IgD-negative memory B cell (primary cell): ENCODE measurements at regions not wholly inside any gene's neighbourhood (a gene's known extent, or its start where the extent isn't known, plus 50 kb on each side); places are given as distances from the start of the nearest gene placed in this dataset.

Experiments used
- H3K27ac Mint-ChIP-seq, 3 donors: one replicate each; pipeline ENCODE4 v1.8.0; 2020 to 2022; ENCODE audit warnings: mild to moderate bottlenecking in 3 of 3, mixed read lengths in 3 of 3, moderate library complexity in 1 of 3
- H3K27me3 Mint-ChIP-seq: one replicate; pipeline ENCODE4 v1.8.0; 2021; ENCODE audit warnings: mixed read lengths
- H3K36me3 Mint-ChIP-seq: one replicate; pipeline ENCODE4 v1.8.0; 2020; ENCODE audit warnings: mild to moderate bottlenecking, mixed read lengths
- H3K4me1 Mint-ChIP-seq, 3 donors: one replicate each; pipeline ENCODE4 v1.8.0; 2020 to 2022; ENCODE audit warnings: mixed read lengths in 3 of 3, mild to moderate bottlenecking in 1 of 3
- H3K4me3 Mint-ChIP-seq, 4 donors: one replicate each; pipeline ENCODE4 v1.8.0; 2020 to 2022; ENCODE audit warnings: mild to moderate bottlenecking in 4 of 4, mixed read lengths in 4 of 4, moderate library complexity in 3 of 4
- H3K9me3 Mint-ChIP-seq, 3 donors: one replicate each; pipeline ENCODE4 v1.8.0; 2020 to 2021; ENCODE audit warnings: mixed read lengths in 3 of 3, mild to moderate bottlenecking in 1 of 3

DNA sequence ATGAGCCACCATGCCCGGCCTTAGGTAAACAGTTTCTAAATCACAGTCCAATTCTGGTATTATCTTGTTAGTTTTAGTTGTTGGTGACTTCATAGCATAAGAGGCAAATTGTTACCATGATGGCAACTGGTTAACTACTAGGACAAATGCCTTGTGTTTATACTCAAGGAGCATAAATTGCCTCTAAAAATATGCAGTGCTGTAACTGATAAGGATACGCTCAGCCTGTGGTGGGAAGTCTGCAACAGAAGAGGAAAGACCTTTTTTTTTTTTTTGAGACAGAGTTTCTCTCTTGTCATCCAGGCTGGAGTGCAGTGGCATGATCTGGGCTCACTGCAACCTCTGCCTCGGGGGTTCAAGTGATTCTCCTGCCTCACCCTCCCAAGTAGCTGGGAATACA is 311.9 kb upstream of the ARGLU1 start:
- Mint-ChIP-seq H3K27ac (no peak overlapping the region), H3K36me3 (no peaks in the 10 kb centered on the region), H3K27me3 (no peaks in the 10 kb centered on the region), H3K4me1 (no peaks in the 10 kb centered on the region), H3K9me3 (peaks cover 0 to 7% (median 1%) of the 10 kb centered on the region in 3 donors), H3K4me3 (no peak overlapping the region)

DNA sequence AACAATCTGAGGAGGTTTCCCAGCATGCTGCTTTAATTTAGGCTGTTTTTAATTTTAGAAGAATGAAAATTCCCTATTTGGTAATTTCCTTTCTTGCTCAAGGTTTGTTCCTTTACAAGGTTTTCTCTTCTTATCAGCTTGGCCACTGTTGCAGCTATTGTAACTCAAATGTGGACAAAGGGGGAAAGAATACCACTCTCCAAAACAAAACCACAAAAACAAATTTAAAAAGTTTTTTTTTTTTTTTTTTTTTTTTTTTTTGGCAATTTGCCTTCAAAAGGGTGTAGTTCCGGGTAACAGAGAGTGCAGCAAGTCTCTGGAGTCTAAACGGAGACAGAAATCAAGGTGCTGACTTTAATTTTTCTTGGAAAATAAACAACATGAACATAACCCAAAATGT is 306.4 kb upstream of the ARGLU1 start:
- Mint-ChIP-seq H3K27ac (no peak overlapping the region), H3K36me3 (no peaks in the 10 kb centered on the region), H3K4me1 (peaks cover 0 to 2% (median 0%) of the 10 kb centered on the region in 3 donors), H3K27me3 (no peaks in the 10 kb centered on the region), H3K4me3 (no peak overlapping the region), H3K9me3 (peaks cover 0 to 5% (median 1%) of the 10 kb centered on the region in 3 donors)

DNA sequence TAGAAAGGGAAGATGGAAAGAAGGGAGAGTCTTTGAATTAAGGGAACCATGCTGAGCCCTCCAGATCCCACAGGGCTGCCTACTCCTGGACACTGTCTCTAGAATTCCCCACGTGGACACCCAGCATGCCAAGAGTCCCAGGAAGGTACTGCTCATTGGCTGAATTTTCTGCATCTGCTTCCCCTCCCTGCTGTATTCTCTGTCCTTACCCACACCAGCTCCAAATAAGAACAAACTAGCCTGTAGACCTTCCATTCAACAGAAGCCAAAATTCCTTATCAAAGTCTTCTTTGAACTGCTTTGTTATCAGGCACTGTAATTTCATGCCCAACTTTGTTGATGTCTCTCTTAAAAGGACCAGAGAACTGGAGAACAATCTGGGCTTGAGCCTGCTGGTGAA is 305.9 kb upstream of the ARGLU1 start:
- no peak overlapping the region for H3K4me3 Mint-ChIP-seq
- peaks cover 0 to 2% (median 0%) of the 10 kb centered on the region in 3 donors for H3K4me1 Mint-ChIP-seq
- H3K27ac Mint-ChIP-seq: no peak overlapping the region
- no peaks in the 10 kb centered on the region for H3K36me3 Mint-ChIP-seq
- H3K9me3 Mint-ChIP-seq: peaks cover 0 to 5% (median 1%) of the 10 kb centered on the region in 3 donors
- H3K27me3 Mint-ChIP-seq: no peaks in the 10 kb centered on the region

DNA sequence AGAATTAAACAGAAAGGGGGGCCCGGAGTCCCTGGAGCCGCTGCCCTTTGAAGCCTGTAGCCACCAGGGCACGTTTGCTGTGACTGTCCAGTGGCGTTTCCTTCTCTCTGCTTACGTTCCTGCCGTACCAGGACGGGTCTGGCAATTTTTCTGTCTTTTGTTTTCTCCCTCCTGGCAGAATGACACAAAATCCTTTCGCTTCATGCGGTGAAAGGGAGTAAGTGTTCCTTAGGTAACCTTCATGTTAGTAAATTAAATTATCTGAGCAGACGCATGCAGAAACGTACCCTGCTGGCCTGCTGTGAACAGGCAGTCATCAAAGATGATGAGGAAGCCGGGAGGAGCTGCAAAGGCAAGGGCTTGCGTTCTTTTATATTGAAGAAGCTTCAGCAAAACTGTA is 299.3 kb upstream of the ARGLU1 start:
- H3K27ac Mint-ChIP-seq: no peak overlapping the region
- no peaks in the 10 kb centered on the region for H3K27me3 Mint-ChIP-seq
- no peaks in the 10 kb centered on the region for H3K4me1 Mint-ChIP-seq
- H3K9me3 Mint-ChIP-seq: no peaks in the 10 kb centered on the region
- no peak overlapping the region for H3K4me3 Mint-ChIP-seq
- no peaks in the 10 kb centered on the region for H3K36me3 Mint-ChIP-seq

DNA sequence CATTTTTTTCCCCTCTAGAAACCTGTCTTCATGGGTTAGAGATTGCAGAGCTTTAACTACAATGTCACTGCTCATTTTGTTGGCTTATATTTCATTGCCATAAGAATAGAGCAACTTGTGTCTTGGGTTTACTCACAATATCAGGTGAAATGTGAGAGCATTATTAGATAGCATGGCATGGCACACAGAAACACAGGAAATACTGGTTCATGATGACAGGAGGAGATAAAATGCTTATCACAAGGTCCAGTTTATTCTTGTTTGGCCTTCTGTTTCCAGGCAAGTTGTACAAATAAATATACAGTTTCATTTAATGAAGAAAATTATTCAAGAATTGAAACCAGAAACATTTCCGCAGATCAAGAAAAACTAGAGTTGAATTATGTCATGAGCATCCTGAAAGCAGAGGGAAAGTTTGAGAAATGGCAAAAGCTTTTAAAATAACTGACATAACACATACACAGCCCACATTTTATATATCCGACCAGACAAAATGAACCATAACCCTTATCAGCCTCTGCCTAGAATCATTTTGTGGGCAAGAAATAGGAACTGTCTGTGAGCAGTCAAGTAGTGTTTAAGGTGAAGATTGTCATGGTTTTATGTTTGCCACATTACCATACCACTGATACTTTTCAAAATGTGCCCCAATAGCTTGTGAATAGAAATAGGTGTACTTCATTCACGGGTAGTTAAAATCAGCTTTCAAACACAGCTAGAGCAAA is 297.9 kb upstream of the ARGLU1 start:
- Mint-ChIP-seq H3K4me3 (no peak overlapping the region), H3K9me3 (no peaks in the 10 kb centered on the region), H3K27ac (no peak overlapping the region), H3K4me1 (no peaks in the 10 kb centered on the region), H3K36me3 (no peaks in the 10 kb centered on the region), H3K27me3 (no peaks in the 10 kb centered on the region)

DNA sequence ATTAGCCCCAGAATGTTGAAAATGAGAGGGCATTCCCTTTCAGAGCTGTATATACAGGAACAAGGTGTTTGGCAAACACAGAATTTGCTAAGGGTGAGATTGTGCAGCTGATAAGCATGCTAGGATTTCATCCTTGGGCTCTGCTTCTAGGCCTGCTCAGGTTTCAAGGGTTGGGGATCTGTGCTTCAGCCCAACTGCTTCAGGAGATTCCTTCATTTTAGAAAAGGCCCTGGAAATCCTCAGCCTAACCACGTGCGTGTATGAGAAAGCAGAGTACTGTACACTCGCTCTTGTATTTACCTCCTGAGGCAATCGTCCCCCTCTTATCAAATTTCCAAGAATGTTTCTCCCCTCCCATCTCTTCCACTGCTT is 291.6 kb upstream of the ARGLU1 start:
- Mint-ChIP-seq H3K9me3 (peaks cover 2 to 4% (median 3%) of the 10 kb centered on the region in 3 donors), H3K4me1 (peaks cover 0 to 2% (median 0%) of the 10 kb centered on the region in 3 donors), H3K27me3 (no peaks in the 10 kb centered on the region), H3K36me3 (no peaks in the 10 kb centered on the region), H3K4me3 (no peak overlapping the region), H3K27ac (no peak overlapping the region)

DNA sequence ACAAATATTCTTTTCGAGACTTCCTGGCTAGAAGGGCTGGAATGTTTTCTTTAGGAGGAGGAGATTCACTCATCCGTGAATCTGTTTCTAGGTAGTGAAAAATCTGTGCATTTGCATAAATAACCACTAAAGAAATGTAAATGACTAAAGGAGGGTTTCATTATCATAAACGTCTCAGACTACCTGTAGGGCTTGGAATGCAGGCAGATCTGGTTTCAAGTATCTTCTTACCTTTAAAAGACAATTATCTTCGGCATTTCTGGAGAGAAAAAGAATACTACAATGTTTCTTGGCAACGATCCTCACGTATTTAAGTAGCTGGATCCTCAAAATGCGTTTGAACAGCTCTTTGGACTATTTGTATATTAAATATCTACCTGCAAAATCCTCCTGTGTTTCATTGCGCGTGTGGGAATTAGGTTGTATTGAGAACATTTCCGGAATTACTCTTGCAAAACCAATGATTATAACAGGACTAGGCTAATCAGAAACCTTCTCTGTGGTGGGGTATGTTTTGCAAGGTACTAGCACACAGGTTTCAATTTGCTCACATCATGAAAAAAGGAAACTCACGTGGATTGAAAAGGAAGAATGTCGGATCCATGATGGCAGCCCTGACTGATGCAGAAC is 291.1 kb upstream of the ARGLU1 start:
- Mint-ChIP-seq H3K27me3 (peaks cover 2% of the 10 kb centered on the region), H3K36me3 (no peaks in the 10 kb centered on the region), H3K9me3 (peaks cover 2 to 4% (median 3%) of the 10 kb centered on the region in 3 donors), H3K27ac (no peak overlapping the region), H3K4me1 (peaks cover 0 to 2% (median 0%) of the 10 kb centered on the region in 3 donors), H3K4me3 (no peak overlapping the region)

DNA sequence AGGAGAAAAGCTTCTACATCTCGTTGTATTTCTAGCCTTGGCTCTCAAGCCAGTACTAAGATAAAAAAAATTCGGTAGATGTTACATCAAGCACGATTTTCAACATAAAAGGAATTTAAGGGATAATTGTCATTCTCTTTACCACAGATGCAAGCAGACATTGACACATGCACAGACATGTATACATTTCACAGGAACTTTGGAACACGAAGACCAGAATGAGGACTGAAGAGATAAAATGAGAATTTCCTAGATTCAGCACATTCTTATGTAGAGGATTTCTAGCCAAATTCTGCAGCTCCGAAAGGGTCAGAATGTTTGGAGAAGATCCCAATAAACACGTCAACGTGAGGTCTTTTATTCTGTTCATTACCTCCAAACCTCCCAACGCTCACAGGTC is 284.5 kb upstream of the ARGLU1 start:
- no peaks in the 10 kb centered on the region for H3K36me3 Mint-ChIP-seq
- no peaks in the 10 kb centered on the region for H3K4me1 Mint-ChIP-seq
- H3K9me3 Mint-ChIP-seq: peaks cover 3 to 8% (median 3%) of the 10 kb centered on the region in 3 donors
- H3K4me3 Mint-ChIP-seq: no peak overlapping the region
- H3K27ac Mint-ChIP-seq: no peak overlapping the region
- peaks cover 2% of the 10 kb centered on the region for H3K27me3 Mint-ChIP-seq

DNA sequence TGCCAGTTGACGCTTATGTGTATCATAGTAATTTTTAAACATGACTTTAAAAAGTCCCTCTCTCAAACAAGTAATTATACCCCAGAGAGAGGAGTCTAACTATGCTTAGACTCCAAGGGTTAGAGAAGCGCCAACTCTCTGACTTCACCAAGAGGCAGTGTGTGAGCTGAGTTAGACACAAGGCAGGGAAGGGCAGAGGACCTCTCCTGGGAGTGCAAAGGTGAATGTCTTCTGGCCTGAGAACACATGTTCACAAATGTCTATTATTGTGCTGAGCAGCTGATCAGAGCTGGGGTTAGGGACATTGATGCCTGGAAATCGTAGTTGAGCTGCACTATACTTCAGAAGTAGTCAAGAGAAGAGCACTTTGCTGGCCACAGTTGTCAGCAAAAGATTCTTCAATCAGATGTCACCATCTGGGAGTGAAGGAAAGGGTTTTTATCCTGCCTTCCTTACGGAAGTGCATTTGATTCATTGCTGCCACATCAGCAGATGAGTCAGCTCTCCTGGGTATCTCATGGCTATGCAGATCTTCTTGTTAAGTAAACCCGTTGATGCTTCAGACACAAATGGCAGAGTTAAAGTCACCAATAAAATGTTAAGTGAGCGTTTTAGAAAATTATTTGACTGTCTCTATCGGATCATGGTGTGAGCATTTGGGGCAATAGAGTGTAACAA is 283.2 kb upstream of the ARGLU1 start:
- peaks cover 1 to 8% (median 3%) of the 10 kb centered on the region in 3 donors for H3K9me3 Mint-ChIP-seq
- no peak overlapping the region for H3K4me3 Mint-ChIP-seq
- H3K4me1 Mint-ChIP-seq: no peaks in the 10 kb centered on the region
- peaks cover 2% of the 10 kb centered on the region for H3K27me3 Mint-ChIP-seq
- H3K36me3 Mint-ChIP-seq: no peaks in the 10 kb centered on the region
- H3K27ac Mint-ChIP-seq: no peak overlapping the region

DNA sequence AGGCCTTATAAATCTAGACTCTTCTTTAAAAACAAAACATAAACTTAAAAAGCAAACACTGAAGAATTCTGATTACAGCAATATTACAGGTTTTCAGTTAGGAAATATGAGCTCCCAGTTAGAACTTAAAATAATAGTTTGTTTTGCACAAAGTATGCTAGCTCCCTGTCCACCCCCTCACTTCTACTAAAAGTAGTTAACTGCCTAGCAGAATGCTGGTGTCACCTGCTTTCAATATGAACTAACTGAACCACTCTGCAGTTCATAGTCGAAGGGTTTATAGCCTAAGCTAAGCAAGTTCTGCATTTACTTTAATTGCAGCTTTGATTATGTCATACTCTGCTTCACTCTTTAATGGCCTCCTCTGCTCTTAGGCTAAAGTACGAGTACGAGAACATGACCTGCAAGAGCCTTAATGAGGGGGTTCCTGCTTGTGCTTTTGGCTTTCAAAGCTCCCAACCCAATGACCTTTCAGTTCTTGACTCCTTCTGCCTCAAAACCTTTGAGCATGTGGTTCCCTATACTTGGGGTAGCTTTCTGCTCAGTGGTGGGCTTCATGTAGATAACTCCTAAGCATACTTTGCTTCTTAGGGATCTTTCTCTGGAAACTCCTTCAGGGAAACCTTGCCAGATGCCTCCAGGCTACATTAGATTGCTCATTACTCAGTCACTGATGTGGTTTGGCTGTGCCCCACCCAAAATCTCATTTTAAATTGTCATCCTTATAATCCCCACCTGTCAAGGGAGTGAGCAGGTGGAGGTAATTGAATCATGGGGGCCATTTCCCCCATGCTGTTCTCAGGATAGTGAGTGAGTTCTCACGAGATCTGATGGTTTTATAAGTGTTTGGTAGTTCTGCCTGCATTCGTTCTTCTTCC is 278.9 kb upstream of the ARGLU1 start:
- no peaks in the 10 kb centered on the region for H3K36me3 Mint-ChIP-seq
- peaks cover 0 to 6% (median 0%) of the 10 kb centered on the region in 3 donors for H3K9me3 Mint-ChIP-seq
- H3K4me1 Mint-ChIP-seq: no peaks in the 10 kb centered on the region
- H3K27me3 Mint-ChIP-seq: no peaks in the 10 kb centered on the region
- no peak overlapping the region for H3K27ac Mint-ChIP-seq
- H3K4me3 Mint-ChIP-seq: no peak overlapping the region

DNA sequence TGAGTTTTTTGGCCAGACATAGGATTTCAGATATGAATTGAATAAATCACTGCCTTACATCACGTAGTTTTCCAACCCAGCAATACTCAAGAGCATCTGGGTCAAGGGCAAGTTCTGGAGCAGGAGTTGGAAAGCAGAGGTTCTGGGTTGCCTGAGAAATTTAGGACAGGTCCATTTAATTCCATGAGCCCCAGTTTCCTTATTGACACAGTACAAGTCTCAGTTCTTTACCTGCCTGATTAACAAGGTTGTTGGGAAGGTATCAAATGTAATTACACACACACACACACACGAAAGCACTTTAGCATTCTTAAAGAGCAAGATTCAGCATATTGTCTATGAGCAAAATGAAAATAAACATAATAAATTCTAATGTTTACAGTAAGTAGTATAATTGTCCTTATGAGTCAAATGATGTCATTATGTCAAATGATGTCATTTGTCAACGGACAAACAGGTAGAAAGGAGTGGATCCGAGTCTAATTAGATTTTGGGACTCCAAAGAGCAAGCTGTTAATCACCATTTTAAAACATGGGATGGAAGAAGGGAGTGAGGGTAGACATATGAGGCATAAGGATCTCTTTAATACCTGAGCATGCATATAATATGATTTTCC is 268.4 kb upstream of the ARGLU1 start:
- Mint-ChIP-seq H3K27me3 (peaks cover 1% of the 10 kb centered on the region), H3K36me3 (no peaks in the 10 kb centered on the region), H3K27ac (no peak overlapping the region), H3K4me3 (peak overlapping the region in 1 of 4 donors; percentile 8), H3K9me3 (peaks cover 0 to 6% (median 0%) of the 10 kb centered on the region in 3 donors), H3K4me1 (no peaks in the 10 kb centered on the region)

DNA sequence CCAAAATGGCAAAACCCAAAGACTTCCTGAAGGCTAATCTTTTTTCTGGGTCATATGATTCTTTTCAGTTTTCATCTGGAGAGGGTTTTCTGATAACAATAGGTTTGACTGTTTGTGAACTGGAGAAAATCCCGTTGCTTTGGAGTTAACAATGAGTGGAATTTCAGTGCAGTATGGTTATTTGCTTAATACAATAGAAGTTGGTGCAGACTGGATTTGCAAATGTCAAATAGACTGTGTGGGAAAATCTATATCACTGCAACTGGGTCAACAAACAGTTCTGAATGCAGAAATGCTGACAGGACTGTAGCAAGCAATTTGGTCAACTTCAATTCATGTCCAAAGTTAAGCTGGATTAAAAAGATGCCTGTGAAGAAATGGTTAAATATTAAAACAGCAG is 267.5 kb upstream of the ARGLU1 start:
- no peaks in the 10 kb centered on the region for H3K4me1 Mint-ChIP-seq
- peaks cover 0 to 8% (median 0%) of the 10 kb centered on the region in 3 donors for H3K9me3 Mint-ChIP-seq
- H3K27ac Mint-ChIP-seq: no peak overlapping the region
- no peak overlapping the region for H3K4me3 Mint-ChIP-seq
- H3K27me3 Mint-ChIP-seq: peaks cover 1% of the 10 kb centered on the region
- H3K36me3 Mint-ChIP-seq: no peaks in the 10 kb centered on the region

DNA sequence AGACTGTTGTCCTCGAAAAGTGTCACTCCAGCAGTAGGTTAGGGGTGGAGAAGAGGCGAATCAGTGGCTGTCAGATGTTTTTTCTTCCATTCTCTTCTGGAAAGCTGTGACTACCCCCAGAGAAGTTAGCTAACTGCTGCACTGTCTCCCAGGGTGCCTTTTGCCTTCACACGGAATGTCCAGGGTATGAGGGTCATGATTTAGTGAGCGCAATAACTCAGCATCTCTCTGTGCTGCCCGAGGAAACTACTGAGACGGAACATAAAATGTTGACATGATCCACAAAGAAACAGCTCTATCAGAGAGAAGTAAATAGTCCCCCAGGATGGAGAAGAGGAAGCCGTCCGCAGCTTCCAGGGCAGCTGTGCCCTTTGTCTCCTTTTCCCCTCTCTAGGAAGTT is 254.0 kb upstream of the ARGLU1 start:
- peaks cover 3 to 4% (median 3%) of the 10 kb centered on the region in 3 donors for H3K9me3 Mint-ChIP-seq
- H3K4me3 Mint-ChIP-seq: no peak overlapping the region
- no peaks in the 10 kb centered on the region for H3K36me3 Mint-ChIP-seq
- H3K27ac Mint-ChIP-seq: no peak overlapping the region
- no peaks in the 10 kb centered on the region for H3K4me1 Mint-ChIP-seq
- no peaks in the 10 kb centered on the region for H3K27me3 Mint-ChIP-seq

DNA sequence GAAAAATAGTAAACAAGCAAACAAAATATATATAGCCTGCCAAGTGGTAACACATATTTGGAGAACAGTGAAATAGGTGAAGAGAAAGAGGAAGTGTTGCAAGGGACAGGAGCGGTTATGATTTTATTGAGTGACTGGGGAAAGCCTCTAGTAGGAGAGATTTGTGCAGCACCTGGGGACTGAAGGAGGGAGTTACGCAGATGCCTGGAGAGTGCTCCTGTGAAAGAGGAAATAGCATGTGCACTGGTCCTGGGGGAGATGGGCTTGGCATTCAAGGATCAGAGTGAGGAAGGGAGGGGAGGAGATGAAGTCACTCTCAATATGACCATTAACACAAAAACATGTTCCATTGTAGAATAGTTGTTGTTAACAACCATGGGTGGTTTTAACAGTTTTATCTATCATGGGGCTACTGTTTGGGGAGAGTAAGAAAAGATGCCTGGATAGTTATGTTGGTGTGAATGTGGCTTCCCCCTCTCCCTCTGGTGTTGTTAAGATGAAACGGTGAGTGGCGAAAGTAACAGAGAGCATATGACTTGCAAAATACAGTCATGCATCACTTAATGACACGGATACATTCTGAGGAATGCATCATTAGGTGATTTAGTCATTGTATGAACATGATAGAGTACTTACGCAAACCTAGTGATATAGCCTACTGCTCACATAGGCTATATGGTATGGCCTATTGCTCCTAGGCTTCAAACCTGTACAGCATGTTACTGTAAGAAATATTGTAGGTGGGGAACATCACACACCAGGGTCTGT is 251.7 kb upstream of the ARGLU1 start:
- H3K27me3 Mint-ChIP-seq: no peaks in the 10 kb centered on the region
- H3K27ac Mint-ChIP-seq: no peak overlapping the region
- no peaks in the 10 kb centered on the region for H3K4me1 Mint-ChIP-seq
- peaks cover 0 to 3% (median 2%) of the 10 kb centered on the region in 3 donors for H3K9me3 Mint-ChIP-seq
- no peak overlapping the region for H3K4me3 Mint-ChIP-seq
- no peaks in the 10 kb centered on the region for H3K36me3 Mint-ChIP-seq
